SU-DHL-6 (cell line): ENCODE measurements at regions not wholly inside any gene's neighbourhood (a gene's known extent, or its start where the extent isn't known, plus 50 kb on each side); places are given as distances from the start of the nearest gene placed in this dataset.

Experiments used
- EZH2phosphoT487 ChIP-seq: fragments of 200-600 bp; sonication (generic), shearing (Covaris generic); conservative IDR thresholded peaks from 2 replicates; pipeline ENCODE4 v1.6.1; 2018; ENCODE audit warnings: mild to moderate bottlenecking, antibody characterized with exemption, low read length, moderate library complexity, mixed read lengths
- TF ChIP-seq, protein P1 (sequence below): fragments of 200-600 bp; sonication (generic); IDR thresholded peaks from one replicate; pipeline ENCODE4 v1.5.1; 2017; ENCODE audit warnings: antibody characterized with exemption, mild to moderate bottlenecking, low read length, moderate library complexity; ENCODE audit not compliant: insufficient read depth, poor library complexity, severe bottlenecking

DNA sequence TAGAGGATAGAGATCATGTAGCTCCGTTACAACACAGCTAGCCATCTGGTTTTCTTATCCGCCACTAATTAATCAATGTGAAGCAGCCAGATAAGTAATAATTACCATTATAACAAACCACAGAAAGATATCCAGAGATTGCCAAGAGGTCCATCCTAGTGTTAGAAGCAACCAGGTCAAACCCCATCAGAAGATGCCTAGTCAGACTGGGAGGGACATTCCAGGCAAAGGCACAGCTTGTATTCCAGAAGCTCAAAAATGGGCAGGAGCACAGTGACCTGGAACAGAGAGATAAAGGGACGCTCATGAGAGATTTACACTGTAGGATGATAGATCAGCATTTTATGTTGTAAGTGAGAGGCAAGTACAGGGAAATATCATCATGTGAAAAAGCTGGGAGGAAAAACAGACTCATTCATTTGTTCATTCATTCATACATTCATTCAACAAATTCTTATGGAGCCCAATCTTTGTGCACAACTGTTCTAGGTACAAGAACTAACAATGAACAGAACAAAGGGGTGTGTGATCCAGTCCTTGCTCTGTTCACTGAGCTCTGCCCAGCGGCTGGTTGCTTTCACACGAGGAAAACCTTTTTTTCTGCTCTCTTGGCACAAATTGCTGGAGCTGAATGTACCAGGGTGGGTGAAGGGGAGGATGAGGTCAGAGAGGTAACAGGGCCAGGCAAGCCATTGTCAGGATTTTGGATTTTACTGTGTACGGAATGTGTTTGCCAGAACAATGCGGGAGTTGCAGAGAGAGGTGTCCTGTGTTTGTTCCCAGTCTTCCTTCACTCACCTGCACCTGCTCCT is 240.8 kb upstream of the FGGY start:
- TF ChIP-seq, protein P1, sequence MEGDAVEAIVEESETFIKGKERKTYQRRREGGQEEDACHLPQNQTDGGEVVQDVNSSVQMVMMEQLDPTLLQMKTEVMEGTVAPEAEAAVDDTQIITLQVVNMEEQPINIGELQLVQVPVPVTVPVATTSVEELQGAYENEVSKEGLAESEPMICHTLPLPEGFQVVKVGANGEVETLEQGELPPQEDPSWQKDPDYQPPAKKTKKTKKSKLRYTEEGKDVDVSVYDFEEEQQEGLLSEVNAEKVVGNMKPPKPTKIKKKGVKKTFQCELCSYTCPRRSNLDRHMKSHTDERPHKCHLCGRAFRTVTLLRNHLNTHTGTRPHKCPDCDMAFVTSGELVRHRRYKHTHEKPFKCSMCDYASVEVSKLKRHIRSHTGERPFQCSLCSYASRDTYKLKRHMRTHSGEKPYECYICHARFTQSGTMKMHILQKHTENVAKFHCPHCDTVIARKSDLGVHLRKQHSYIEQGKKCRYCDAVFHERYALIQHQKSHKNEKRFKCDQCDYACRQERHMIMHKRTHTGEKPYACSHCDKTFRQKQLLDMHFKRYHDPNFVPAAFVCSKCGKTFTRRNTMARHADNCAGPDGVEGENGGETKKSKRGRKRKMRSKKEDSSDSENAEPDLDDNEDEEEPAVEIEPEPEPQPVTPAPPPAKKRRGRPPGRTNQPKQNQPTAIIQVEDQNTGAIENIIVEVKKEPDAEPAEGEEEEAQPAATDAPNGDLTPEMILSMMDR: no peak
- no peak for TF ChIP-seq EZH2phosphoT487
